ENCODE measurements at regions not wholly inside any gene's neighbourhood (a gene's known extent, or its start where the extent isn't known, plus 50 kb on each side); places are given as distances from the start of the nearest gene placed in this dataset.
A peak's percentile ranks its signal among the peaks of the same experiment; 100 is the strongest.

DNA sequence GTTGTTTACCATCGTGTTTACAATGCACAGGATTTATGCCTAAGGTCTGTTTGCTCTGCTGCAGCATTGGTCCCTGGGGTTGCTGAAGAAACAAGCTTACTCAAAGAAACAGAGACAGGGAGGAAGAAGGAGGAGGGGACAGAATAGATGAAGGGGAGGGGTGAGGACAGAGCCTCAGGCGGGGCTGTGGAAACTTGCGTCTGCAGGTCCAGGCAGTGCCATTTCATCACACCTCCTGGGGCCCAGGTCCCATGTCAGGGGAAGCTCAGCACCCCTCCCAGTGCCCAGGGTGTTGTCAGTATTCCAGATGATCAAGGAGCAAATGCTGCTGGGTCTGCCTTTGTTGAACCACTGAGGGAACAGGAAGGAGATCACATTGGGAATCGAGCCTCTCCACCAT, 1406.8 kb downstream of the TBC1D22A start:
- DNase-seq, result no peak

- DNase-seq, result no peak
Measured at GRCh38 chr22:48167238-48167637, 1404.8 kb downstream of the TBC1D22A start.

DNA sequence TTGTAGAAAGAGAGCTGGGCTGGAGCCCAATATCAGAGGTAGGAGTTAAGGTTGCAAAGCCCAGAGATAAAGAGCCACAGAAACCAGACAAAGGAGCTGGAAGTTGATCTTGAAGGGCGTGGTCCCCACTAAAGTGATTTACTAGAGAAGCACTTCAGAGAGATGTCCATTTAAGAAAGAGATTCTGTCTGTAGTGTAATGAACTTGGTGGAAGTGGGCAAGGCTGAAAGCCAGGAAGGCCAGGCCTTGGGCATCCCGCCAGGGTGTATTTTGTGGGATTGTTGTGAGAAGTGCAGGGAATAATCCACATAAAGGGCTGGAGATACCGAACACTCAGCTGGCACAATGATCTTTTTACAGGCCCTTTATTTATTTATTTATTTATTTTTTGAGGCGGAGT, 1398.8 kb downstream of the TBC1D22A start:
- DNase-seq, result no peak

GRCh38 chr22:48157676-48158075, 1395.2 kb downstream of the TBC1D22A start:
- no peak for DNase-seq

GRCh38 chr22:48156603-48157355, 1394.3 kb downstream of the TBC1D22A start:
- DNase-seq, result no peak

DNA sequence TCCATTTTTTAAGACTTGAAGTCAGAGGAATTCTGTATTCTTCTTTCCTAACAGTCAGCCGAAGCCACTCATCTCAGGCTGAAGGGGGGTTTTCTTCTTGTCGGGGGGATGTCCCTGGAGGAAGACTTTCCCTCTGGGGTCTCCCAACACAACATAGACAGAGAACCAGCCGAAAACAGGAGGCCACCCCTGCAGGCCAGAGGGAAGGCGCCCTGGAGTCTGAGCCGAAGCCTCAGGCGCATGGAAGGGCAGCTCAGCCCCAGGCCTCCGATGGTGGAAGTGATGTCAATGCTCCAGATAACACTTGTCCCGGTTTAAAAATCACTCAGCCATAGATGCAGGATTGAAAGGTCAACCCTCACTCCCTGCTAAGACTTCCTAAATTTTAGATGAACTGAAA, 1393.0 kb downstream of the TBC1D22A start:
- DNase-seq, result no peak

DNA sequence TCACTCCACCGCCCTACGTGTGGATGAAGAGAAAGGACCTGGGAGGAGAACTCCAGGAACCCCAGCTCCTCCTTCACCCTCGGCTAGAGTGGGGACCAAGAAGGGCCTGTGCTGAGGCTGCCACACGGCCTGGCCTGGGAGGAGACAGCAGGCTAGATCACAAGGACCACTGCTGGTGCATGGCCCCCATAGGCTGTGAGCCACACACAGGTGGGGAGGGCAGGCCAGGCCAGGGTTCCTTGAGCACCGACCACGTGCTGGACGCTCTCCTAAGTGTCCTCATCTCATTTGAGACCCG, 1392.4 kb downstream of the TBC1D22A start:
- DNase-seq, result no peak

- no peak for DNase-seq
Measured at GRCh38 chr22:48154169-48154942, 1391.9 kb downstream of the TBC1D22A start.

- DNase-seq, result peak; percentile 46
Measured at GRCh38 chr22:48153726-48154125, 1391.3 kb downstream of the TBC1D22A start.

DNA sequence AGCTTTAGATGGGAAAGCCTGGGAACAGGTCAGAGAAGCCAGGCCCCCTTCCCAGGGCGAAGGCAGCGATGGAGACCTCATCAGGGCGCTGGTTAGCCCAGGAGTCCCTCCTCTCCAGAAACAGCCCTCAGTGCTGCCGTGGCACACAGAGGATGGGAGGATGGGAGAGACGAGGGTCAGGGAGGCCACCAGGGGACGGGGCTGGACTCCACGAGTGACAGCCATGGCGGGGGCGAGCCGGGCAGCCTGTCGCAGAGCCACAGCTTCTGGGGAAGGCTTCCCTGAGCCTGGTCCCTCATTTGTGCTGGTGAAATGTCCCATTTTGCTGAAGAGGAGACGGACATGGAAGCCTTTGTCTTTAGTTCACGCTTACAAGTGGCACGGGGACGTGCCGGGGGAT, 1390.5 kb downstream of the TBC1D22A start:
- no peak for DNase-seq

DNA sequence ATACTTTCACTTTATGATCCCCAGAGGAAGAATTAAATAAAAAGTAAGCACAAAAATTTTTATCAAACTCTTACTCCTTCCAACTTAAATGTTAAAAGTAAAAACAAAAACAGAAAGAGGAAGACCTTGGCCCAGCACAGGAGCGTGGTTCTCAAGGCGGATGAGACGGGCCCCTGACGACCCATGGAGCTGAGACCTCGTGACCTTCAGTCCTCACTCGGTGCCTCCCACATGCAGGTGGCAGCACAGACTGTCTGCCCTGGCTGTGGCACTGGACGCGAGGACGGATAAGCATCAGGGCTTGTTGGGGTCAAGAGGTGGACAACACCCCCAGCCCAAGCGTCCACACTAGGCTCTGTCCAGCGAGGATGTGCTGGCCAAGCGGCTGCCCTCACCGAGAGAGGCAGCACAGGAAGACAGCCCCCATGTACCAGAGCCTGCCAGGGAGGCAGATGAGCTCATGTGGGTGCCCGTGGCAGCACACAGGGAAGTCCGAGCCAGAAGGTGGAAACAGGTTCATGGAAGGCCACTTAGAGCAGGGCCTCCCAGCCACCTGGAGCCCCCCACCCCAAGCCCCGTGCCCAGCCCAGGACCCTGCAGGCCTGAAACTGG, 1389.8 kb downstream of the TBC1D22A start:
- no peak for DNase-seq

- DNase-seq, result no peak
Measured at GRCh38 chr22:48151641-48152040, 1389.2 kb downstream of the TBC1D22A start.

GRCh38 chr22:48147831-48148230, 1385.4 kb downstream of the TBC1D22A start:
- DNase-seq, result no peak

DNA sequence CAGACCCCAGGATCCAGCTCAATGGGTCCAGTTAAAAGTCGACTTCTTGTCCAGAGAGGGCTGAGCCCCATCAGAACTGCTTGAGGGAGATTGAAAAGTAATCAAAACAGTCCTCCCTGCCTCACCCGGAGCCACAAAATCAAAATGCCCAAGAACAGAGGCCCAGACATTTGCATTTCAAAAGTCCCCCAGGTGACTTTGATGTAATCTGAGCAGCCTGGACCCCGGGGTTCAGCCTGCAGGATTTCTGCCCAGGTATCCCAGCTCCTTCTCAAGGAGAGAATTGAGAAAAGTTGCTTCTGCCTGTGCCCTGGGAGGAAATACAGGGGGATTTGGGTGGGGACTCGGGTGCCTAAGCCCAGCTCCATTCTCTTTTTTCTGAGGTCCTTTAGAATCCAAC, 1385.0 kb downstream of the TBC1D22A start:
- DNase-seq, result no peak

DNA sequence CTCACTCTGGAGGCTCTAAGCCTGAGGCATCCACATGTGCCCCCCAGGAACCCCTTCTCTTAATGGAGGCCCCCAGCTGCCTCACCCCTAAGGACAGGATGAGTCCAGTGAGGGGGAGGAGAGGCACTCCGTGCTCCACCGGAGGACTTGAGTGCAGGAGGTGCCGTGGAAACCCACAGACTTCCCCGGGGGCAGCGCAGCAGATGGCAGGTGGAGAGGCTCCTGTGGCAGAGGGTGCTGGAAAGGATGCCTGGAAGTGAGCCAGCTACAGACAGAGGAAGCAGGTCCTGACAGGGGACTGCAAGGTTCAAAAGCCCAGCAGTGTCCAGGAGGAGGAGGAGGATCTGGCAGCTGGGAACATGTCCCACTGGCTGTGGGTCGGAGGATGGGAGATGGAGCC, 1384.0 kb downstream of the TBC1D22A start:
- DNase-seq, result no peak

DNA sequence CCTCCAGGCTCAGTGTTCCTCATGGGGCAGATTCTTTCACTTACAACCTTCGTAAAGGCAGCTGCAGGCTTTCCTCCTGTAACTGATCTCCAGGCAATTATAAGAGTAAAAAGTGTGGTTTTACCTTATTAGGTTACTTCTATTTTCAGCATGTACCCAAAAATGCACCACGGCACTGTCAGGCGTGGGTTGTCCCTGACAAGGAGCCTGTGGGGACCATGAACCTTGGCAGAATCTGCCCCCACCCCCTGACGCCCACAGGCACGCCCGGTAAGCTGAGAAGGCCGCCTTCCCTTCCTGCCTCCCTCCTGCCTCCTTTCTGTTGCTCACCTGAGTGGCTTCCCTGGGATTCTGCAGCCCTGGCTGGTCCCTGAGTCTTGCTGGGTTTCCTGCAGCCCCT, 1383.3 kb downstream of the TBC1D22A start:
- DNase-seq, result no peak

DNA sequence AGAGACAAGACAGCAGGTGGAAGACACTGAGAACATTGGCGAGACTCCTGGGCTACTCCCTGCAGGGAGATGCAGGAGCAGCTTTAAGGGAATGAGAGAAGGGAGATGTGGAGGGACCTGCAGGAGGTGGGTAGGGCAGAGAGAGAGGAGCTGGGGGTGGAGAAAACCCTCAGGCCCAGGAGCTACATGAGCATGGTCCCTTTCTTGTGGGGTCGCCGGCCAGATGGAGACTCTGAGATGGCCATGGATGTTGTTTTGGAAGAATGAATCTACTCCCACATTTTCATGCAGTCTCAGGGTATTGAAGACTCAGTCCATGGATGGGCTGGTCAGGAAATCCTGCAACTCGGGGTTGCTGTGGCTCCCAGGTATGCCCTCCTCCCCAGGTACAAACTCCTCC, 1381.9 kb downstream of the TBC1D22A start:
- no peak for DNase-seq

DNA sequence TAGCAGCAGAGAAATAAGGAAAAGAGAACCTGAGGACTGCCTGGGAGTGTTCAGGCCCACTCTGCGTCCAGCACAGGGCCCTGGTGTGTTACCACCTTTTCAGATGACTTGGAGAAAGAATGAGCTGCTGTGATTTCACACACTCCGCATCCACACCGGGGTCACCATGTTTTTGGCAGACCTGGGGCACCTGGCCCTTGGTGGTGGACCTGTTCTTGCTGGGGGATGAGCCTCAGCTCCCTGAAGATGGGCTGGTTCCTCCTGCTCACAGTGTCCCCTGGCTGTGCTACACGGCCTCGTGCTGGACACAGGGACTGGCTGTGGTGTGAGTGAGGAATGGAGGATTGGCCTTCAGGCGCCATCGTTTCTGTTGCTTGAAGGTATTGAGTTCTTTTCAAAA, 1381.4 kb downstream of the TBC1D22A start:
- DNase-seq, result no peak

DNA sequence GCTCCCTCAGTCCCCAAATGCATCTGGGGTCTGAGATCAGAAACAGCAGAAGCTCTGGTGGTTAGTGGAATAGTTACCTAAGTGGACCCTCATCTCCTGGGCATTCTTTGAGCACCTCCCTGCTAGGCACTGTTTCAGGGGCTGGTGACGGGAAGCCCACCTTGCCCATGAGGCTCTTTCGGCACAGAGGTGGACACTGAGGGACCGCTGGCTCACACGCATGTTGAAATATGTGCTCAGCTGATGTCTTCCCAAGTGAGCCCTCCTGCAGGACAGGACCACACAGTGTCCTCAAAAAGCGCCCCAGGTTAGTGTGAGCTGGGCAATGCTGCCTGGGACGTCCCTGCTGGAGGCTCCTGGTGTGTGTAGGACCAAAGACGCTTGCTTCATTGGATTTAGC, 1379.9 kb downstream of the TBC1D22A start:
- DNase-seq, result no peak

- DNase-seq, result no peak
Measured at GRCh38 chr22:48141301-48141700, 1378.9 kb downstream of the TBC1D22A start.

DNA sequence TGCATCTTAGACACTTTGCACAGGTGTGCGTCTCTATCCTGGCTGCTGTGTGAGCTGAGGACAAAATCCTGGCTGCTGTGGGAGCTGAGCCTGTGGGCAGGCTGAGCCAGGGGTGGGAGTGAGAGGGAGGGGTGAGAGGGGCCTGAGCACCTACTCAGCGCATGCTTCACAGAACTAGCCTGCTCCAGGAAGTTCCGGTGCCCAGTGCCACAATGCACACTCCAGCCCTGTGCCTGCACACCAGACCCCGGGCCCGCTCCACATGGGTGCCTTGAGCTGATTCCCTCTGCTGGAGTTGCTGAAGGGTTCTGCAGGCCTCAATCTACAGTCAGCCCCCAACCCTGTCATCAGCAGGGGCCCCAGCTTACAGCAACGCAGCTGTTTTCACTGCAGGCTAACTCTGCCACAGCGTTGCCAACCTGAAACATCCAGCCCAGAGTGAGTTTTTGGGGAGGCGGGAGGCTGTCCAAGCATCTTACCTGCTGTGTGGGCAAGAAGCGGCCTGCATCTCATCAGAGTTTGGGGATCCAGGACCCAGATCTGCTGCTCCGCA, 1377.9 kb downstream of the TBC1D22A start:
- DNase-seq, result no peak

GRCh38 chr22:48139776-48140175, 1377.3 kb downstream of the TBC1D22A start:
- DNase-seq, result no peak

- DNase-seq, result no peak
Measured at GRCh38 chr22:48138855-48139254, 1376.4 kb downstream of the TBC1D22A start.

- DNase-seq, result no peak
Measured at GRCh38 chr22:48138427-48138826, 1376.0 kb downstream of the TBC1D22A start.
